Testis (tissue), 2 donors: ENCODE measurements at regions not wholly inside any gene's neighbourhood (a gene's known extent, or its start where the extent isn't known, plus 50 kb on each side); places are given as distances from the start of the nearest gene placed in this dataset.

Source experiments
- DNase-seq: peaks from one replicate; pipeline ENCODE4 v3.0.0-alpha.2; 2019
- H3K27ac ChIP-seq, 2 donors: fragments of 200-600 bp; sonication (generic); one replicate each; pipeline ENCODE4 v1.5.1; 2019
- H3K27me3 ChIP-seq: fragments of 200-600 bp; sonication (generic); one replicate; pipeline ENCODE4 v1.5.1; 2019
- H3K36me3 ChIP-seq: fragments of 200-600 bp; sonication (generic); one replicate; pipeline ENCODE4 v1.5.1; 2017; ENCODE audit warnings: low read depth; ENCODE audit errors: missing control alignments
- H3K4me1 ChIP-seq: fragments of 200-600 bp; sonication (generic); one replicate; pipeline ENCODE4 v1.5.1; 2019
- H3K4me3 ChIP-seq, 2 donors: fragments of 200-600 bp; sonication (generic); one replicate each; pipeline ENCODE4 v1.5.1; 2017 to 2019
- H3K9me3 ChIP-seq: fragments of 200-600 bp; sonication (generic); one replicate; pipeline ENCODE4 v1.5.1; 2017
- POLR2A ChIP-seq: fragments of 450-650 bp; IDR thresholded peaks from one replicate; pipeline ENCODE4 v1.6.1; 2017; ENCODE audit warnings: antibody characterized with exemption, mild to moderate bottlenecking, moderate library complexity
- WGBS, 2 donors: methylation state at CpG; one replicate each; pipeline ENCODE4 v1.1.5; 2018; 5-methylcytosine and 5-hydroxymethylcytosine counted together
- intact Hi-C: fragments of 100-400 bp; cut with DNase I; formaldehyde crosslinking; loops from one replicate; pipeline ENCODE4 v1.15.1; 2023; ENCODE audit warnings: low total_unique reads
- TF ChIP-seq, protein P1 (sequence below), 3 experiments: fragments of 450-650 bp in 2 of 3; fragments of 200-600 bp in 1 of 3; sonication (generic) in 1 of 3; IDR thresholded peaks; one replicate each; pipeline ENCODE4 v1.5.1; 2016 to 2019; ENCODE audit warnings: antibody characterized with exemption in 3 of 3, mild to moderate bottlenecking in 2 of 3, moderate library complexity in 1 of 3

- DNase-seq: no peak
- Histone ChIP-seq H3K36me3 (no peaks in the 10 kb centered on the region), H3K4me3 (no peak overlapping the region), H3K27me3 (no peaks in the 10 kb centered on the region), H3K4me1 (no peaks in the 10 kb centered on the region), H3K27ac (no peak overlapping the region), H3K9me3 (no peaks in the 10 kb centered on the region)
- intact Hi-C loops: no loop called here
- 93 to 96% methylated on average over 2 of the region's 2 CpGs for WGBS, 2 donors
- no peak for TF ChIP-seq POLR2A
- TF ChIP-seq, protein P1, sequence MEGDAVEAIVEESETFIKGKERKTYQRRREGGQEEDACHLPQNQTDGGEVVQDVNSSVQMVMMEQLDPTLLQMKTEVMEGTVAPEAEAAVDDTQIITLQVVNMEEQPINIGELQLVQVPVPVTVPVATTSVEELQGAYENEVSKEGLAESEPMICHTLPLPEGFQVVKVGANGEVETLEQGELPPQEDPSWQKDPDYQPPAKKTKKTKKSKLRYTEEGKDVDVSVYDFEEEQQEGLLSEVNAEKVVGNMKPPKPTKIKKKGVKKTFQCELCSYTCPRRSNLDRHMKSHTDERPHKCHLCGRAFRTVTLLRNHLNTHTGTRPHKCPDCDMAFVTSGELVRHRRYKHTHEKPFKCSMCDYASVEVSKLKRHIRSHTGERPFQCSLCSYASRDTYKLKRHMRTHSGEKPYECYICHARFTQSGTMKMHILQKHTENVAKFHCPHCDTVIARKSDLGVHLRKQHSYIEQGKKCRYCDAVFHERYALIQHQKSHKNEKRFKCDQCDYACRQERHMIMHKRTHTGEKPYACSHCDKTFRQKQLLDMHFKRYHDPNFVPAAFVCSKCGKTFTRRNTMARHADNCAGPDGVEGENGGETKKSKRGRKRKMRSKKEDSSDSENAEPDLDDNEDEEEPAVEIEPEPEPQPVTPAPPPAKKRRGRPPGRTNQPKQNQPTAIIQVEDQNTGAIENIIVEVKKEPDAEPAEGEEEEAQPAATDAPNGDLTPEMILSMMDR (IDR thresholded peaks at IDR 0.05): no peak
These were observed 756.6 kb downstream of the RNF144A start for GRCh38 chr2:7673853-7674252.

DNA sequence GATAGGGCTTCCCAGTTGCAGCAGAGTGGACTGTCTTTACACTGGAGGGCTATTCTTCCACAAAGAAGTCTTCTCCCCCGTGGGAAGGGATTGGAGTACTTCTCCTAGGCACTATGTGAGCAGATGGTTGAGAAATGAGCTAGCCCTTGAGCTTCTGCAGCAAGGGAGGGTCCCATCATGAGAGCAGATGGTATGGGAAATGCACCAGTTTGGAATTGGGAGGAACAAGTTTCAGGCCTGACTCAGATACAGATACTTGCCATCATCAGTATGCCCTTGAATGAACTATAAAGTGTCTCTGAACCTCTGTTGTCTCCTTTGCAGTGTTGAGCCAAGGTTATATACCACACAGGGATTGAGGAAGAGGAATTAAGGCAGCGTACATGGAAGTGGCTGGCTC, 757.4 kb downstream of the RNF144A start:
- H3K4me1 ChIP-seq: no peaks in the 10 kb centered on the region
- 89 to 92% methylated on average over 2 of the region's 2 CpGs for WGBS, 2 donors

GRCh38 chr2:7676714-7677113, 759.5 kb downstream of the RNF144A start:
- H3K27ac ChIP-seq: no peak overlapping the region
- H3K4me3 ChIP-seq: no peak overlapping the region
- intact Hi-C loops: no loop called here
- DNase-seq: no peak
- no peaks in the 10 kb centered on the region for H3K27me3 ChIP-seq
- H3K36me3 ChIP-seq: no peaks in the 10 kb centered on the region
- 81 to 89% methylated on average over 3 of the region's 3 CpGs for WGBS, 2 donors
- H3K9me3 ChIP-seq: no peaks in the 10 kb centered on the region
- no peaks in the 10 kb centered on the region for H3K4me1 ChIP-seq
- TF ChIP-seq, protein P1 (IDR thresholded peaks at IDR 0.05): no peak
- no peak for TF ChIP-seq POLR2A

More for the DNA sequence above, 757.4 kb downstream of the RNF144A start:
- Histone ChIP-seq H3K27ac (no peak overlapping the region), H3K36me3 (no peaks in the 10 kb centered on the region), H3K27me3 (no peaks in the 10 kb centered on the region), H3K9me3 (no peaks in the 10 kb centered on the region), H3K4me3 (no peak overlapping the region)
- no peak for DNase-seq
- intact Hi-C loops: no loop called here
- no peak for TF ChIP-seq POLR2A
- TF ChIP-seq, protein P1 (IDR thresholded peaks at IDR 0.05): no peak

DNA sequence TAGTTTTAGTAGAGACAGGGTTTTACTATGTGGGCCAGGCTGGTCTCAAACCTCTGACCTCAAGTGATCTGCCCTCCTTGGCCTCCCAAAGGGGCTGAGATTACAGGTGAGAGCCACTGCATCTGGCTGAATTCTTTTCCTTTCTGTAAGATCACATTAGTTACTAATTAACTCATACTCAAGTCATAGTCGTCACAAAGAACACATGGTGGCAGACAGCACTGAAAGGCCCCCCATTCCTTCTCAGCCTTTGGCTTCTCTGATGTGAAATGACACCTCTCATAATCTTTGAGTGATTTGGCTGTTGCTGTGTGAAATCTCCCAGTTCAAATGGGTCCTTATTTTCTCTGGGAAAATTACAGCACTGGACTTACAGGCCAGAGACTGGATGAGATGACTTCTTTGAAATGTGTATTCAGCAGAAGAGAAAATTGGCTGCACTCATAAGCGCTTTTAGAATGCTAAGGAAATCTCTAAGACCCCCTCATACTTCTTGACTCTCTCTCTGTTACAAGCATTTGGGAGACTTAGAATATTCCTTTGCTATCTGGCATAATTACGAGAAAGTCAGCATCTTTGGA, 764.8 kb downstream of the RNF144A start:
- intact Hi-C loops: no loop called here
- H3K27me3 ChIP-seq: no peaks in the 10 kb centered on the region
- H3K36me3 ChIP-seq: no peaks in the 10 kb centered on the region
- DNase-seq: no peak
- no peaks in the 10 kb centered on the region for H3K4me1 ChIP-seq
- H3K27ac ChIP-seq: no peak overlapping the region
- H3K9me3 ChIP-seq: no peaks in the 10 kb centered on the region
- WGBS, 2 donors: 95 to 97% methylated on average over 3 of the region's 3 CpGs
- H3K4me3 ChIP-seq: no peak overlapping the region
- TF ChIP-seq, protein P1 (IDR thresholded peaks at IDR 0.05): no peak
- no peak for TF ChIP-seq POLR2A

DNA sequence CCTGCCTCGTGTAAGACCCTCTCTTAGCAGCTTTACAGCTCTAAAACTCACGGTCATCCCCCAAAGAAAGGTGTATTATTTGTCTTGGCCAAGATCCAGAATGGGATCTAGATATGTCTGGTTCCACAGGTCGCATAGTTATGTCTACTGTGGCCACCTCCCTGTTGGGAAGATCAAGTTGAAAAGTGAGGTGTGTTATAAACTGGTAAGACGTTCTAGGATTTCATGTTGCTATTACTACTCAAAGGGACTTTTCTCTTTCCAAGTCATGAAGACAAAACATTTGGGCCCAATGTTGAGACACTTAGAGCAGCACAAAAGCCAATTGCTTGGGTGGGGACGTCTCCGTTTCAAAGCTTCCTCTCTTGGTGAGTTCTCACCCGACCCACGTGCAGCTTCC, 766.0 kb downstream of the RNF144A start:
- 87% methylated on average over 8 of the region's 8 CpGs for WGBS, 2 donors
- no peak for DNase-seq
- H3K27me3 ChIP-seq: no peaks in the 10 kb centered on the region
- H3K9me3 ChIP-seq: no peaks in the 10 kb centered on the region
- no peak overlapping the region for H3K4me3 ChIP-seq
- no peaks in the 10 kb centered on the region for H3K4me1 ChIP-seq
- H3K36me3 ChIP-seq: no peaks in the 10 kb centered on the region
- TF ChIP-seq, protein P1 (IDR thresholded peaks at IDR 0.05): no peak
- TF ChIP-seq POLR2A: no peak
- intact Hi-C loops: no loop called here
- H3K27ac ChIP-seq: no peak overlapping the region
